PFSK-1 (cell line): ENCODE measurements at regions not wholly inside any gene's neighbourhood (a gene's known extent, or its start where the extent isn't known, plus 50 kb on each side); places are given as distances from the start of the nearest gene placed in this dataset.

Experiments used
- FOXP2 ChIP-seq: optimal IDR thresholded peaks from 2 replicates; pipeline ENCODE3; 2011; ENCODE audit warnings: borderline replicate concordance, control low read depth, inconsistent platforms; ENCODE audit not compliant: insufficient read depth; ENCODE audit errors: extremely low read length, extremely low read depth
- POLR2AphosphoS5 ChIP-seq: IDR thresholded peaks from 2 replicates; pipeline ENCODE4 v1.6.1; 2012; ENCODE audit warnings: low read depth, mild to moderate bottlenecking, control low read depth, low read length, moderate library complexity
- SIN3A ChIP-seq: IDR thresholded peaks from 2 replicates; pipeline ENCODE4 v1.6.1; 2012; ENCODE audit warnings: mild to moderate bottlenecking, low read length, moderate library complexity, borderline replicate concordance; ENCODE audit not compliant: insufficient read depth
- TAF1 ChIP-seq: IDR thresholded peaks from 2 replicates; pipeline ENCODE4 v1.6.1; 2012; ENCODE audit warnings: low read length, control low read depth, borderline replicate concordance; ENCODE audit not compliant: insufficient read depth
- TF ChIP-seq, protein P1 (sequence below), 2 experiments: IDR thresholded peaks; 2 replicates each; pipeline versions ENCODE4 v1.6.1 to v1.8.0; 2011 to 2012; ENCODE audit warnings: low read depth in 2 of 2, low read length in 2 of 2, control low read depth in 1 of 2, inconsistent platforms in 1 of 2, mild to moderate bottlenecking in 1 of 2, moderate library complexity in 1 of 2; ENCODE audit not compliant: insufficient read depth in 1 of 2

DNA sequence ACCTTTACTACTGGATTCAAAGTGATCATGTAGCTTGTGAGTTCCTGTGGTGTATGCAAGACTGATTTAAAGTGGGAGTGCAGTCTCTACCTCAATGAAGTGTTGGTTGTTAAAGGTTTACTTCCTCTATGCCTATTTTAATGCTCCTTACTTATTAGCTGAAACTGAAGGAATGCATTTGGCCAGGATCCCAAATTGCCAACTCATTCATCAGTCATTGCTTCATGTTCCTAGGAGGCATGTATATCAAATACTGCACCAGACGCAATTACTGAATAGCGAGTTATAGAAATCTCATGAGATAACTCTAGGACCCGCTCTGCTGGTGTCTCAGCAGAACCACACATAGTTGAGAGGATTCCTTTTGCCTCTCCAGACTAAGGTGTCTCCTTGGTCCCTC lies 143.0 kb upstream of the RPS23 start:
- no peak for TF ChIP-seq SIN3A
- TF ChIP-seq, protein P1, sequence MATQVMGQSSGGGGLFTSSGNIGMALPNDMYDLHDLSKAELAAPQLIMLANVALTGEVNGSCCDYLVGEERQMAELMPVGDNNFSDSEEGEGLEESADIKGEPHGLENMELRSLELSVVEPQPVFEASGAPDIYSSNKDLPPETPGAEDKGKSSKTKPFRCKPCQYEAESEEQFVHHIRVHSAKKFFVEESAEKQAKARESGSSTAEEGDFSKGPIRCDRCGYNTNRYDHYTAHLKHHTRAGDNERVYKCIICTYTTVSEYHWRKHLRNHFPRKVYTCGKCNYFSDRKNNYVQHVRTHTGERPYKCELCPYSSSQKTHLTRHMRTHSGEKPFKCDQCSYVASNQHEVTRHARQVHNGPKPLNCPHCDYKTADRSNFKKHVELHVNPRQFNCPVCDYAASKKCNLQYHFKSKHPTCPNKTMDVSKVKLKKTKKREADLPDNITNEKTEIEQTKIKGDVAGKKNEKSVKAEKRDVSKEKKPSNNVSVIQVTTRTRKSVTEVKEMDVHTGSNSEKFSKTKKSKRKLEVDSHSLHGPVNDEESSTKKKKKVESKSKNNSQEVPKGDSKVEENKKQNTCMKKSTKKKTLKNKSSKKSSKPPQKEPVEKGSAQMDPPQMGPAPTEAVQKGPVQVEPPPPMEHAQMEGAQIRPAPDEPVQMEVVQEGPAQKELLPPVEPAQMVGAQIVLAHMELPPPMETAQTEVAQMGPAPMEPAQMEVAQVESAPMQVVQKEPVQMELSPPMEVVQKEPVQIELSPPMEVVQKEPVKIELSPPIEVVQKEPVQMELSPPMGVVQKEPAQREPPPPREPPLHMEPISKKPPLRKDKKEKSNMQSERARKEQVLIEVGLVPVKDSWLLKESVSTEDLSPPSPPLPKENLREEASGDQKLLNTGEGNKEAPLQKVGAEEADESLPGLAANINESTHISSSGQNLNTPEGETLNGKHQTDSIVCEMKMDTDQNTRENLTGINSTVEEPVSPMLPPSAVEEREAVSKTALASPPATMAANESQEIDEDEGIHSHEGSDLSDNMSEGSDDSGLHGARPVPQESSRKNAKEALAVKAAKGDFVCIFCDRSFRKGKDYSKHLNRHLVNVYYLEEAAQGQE (IDR thresholded peaks at IDR 0.05; ENCODE audit: insufficient read depth in 1 of 2, low read depth in 2 of 2, low read length in 2 of 2) = no peak
- no peak for TF ChIP-seq POLR2AphosphoS5
- TF ChIP-seq TAF1 = no peak
- TF ChIP-seq FOXP2 = no peak

DNA sequence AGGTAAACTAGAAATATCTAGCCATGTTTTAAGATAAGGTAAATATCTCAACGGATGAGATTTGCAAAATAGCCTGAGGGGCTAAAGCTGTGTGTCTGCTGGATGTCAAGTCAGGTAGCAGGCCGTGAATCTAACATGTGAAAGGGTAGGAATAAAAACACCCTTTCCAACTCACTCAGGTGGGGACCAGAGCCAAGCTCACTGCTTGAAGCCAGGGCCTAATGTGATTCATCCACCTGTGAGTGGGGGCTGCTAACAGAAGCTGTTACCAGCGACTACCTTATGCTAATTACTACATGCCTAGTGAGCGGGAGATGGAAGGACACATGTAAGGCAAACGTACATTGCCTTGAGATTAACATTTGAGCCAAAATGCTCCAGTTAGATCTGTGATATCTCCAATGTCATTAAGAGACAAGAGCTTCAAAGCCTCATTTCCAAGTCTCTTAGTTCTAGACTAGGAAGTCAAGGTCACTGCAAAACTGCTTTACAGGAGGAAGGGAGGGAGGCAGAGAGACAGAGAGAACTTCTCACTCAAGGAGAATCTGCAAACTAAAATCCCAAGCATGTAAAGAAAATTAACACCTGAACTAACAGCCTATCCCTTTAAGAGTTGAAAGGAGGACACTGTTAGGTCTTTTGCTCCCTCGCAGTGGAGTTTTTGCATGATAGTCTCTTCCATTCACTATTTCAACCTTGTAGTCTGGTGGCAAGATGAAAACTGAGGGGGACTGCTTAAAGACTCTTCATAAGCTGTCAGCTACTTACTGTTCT lies 141.6 kb upstream of the RPS23 start:
- TF ChIP-seq POLR2AphosphoS5 = no peak
- TF ChIP-seq TAF1 = no peak
- TF ChIP-seq, protein P1 (IDR thresholded peaks at IDR 0.05; ENCODE audit: insufficient read depth in 1 of 2, low read depth in 2 of 2, low read length in 2 of 2) = no peak
- TF ChIP-seq FOXP2 = no peak
- no peak for TF ChIP-seq SIN3A

DNA sequence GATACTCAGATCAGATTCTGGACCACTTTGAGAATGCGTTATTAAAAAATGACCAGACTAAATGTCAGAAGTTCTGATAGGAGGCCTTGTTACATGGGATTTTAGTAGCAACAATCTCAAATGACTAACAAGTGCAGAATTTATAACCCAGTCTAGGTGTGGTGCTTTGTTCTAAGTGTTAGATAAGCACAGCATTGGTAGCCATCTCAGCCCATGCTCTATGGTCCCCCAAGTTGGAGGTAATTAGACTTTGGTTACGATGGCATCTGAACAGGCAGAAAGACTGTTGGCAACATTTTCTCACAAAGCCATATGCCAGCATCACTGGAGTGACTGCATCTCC lies 140.4 kb upstream of the RPS23 start:
- TF ChIP-seq FOXP2 = no peak
- TF ChIP-seq POLR2AphosphoS5 = no peak
- TF ChIP-seq TAF1 = no peak
- TF ChIP-seq SIN3A = no peak
- TF ChIP-seq, protein P1 (IDR thresholded peaks at IDR 0.05; ENCODE audit: insufficient read depth in 1 of 2, low read depth in 2 of 2, low read length in 2 of 2) = no peak

DNA sequence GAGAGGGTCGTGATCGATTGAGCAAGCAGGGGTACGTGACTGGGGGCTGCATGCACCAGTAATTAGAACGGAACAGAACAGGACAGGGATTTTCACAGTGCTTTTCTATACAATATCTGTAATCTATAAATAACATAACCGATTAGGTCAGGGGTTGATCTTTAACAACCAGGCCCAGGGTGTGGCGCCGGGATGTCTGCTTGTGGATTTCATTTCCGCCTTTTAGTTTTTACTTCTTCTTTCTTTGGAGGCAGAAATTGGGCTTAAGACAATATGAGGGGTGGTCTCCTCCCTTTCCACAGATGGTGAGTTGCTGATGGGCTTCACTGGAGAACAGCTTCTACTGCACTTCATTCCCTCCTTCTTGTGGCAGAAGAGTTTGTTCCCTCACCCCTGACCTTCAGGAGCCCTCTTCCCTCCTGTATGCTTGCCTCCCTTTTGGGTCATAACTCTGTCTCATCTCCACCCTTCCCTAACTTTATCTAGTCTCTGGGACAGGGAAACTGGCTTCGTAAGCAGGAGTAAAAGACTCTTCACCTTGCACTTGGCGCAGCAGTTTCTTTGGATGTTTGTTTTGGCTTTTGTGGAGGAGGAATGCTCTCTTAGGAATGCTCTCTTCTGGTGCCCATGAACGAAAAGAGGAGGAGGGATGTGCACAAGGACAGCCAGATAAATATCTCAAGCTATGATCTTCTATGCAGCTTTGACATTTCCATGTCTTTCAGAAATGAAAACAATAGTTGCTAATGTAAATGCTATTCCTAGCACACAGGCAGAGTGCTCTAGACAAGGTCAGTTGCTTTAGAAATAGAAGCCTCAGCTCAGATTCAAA lies 139.8 kb upstream of the RPS23 start:
- no peak for TF ChIP-seq FOXP2
- no peak for TF ChIP-seq POLR2AphosphoS5
- TF ChIP-seq, protein P1 (IDR thresholded peaks at IDR 0.05; ENCODE audit: insufficient read depth in 1 of 2, low read depth in 2 of 2, low read length in 2 of 2) = no peak
- TF ChIP-seq TAF1 = no peak
- no peak for TF ChIP-seq SIN3A
